Keratinocyte (primary cell): ENCODE measurements at regions not wholly inside any gene's neighbourhood (a gene's known extent, or its start where the extent isn't known, plus 50 kb on each side); places are given as distances from the start of the nearest gene placed in this dataset.

Source experiments
- DNase-seq: peaks from one replicate; pipeline ENCODE4 v3.0.0-alpha.2; 2011; ENCODE audit warnings: low read depth, missing footprints, low spot score
- FAIRE-seq: peaks from 2 replicates; lab custom pipeline; 2011; peaks lifted over from hg19 to GRCh38; lab: Jason Lieb, UNC
- H2AFZ ChIP-seq: 2 replicates; pipeline ENCODE4 v1.6.0; 2012; ENCODE audit warnings: low read length, control low read depth, inconsistent platforms; ENCODE audit not compliant: control insufficient read depth
- H3K27ac ChIP-seq: 2 replicates; pipeline ENCODE4 v1.5.1; 2011; ENCODE audit warnings: low read length; ENCODE audit not compliant: control insufficient read depth, insufficient read depth
- H3K27me3 ChIP-seq: 3 replicates; pipeline ENCODE4 v1.6.0; 2011; ENCODE audit warnings: low read length; ENCODE audit not compliant: control insufficient read depth, insufficient read depth; ENCODE audit errors: extremely low read depth
- H3K36me3 ChIP-seq, 2 experiments: 2 replicates in 1 of 2; 3 replicates in 1 of 2; pipeline ENCODE4 v1.5.1; 2011; ENCODE audit warnings: low read length in 2 of 2, mild to moderate bottlenecking in 1 of 2; ENCODE audit not compliant: control insufficient read depth in 2 of 2, insufficient read depth in 2 of 2; ENCODE audit errors: extremely low read depth in 1 of 2
- H3K4me1 ChIP-seq: 3 replicates; pipeline ENCODE4 v1.5.1; 2011; ENCODE audit warnings: low read length; ENCODE audit not compliant: control insufficient read depth, insufficient read depth; ENCODE audit errors: extremely low read depth
- H3K4me2 ChIP-seq: 3 replicates; pipeline ENCODE4 v1.6.0; 2011; ENCODE audit warnings: low read depth, low read length; ENCODE audit not compliant: control insufficient read depth, insufficient read depth; ENCODE audit errors: extremely low read depth
- H3K4me3 ChIP-seq, 3 experiments: fragments of 200-600 bp in 1 of 3; sonication (generic) in 1 of 3; 2 replicates in 2 of 3; 3 replicates in 1 of 3; pipeline ENCODE4 v1.5.1; 2011 to 2016; ENCODE audit warnings: low read length in 3 of 3, mild to moderate bottlenecking in 3 of 3, control low read depth in 2 of 3, inconsistent platforms in 1 of 3, low read depth in 1 of 3, mixed read lengths in 1 of 3, mixed run types in 1 of 3, moderate library complexity in 1 of 3; ENCODE audit not compliant: control insufficient read depth in 2 of 3, insufficient read depth in 2 of 3; ENCODE audit errors: extremely low read depth in 1 of 3
- H3K79me2 ChIP-seq: 2 replicates; pipeline ENCODE4 v1.6.0; 2012; ENCODE audit warnings: low read length; ENCODE audit not compliant: control insufficient read depth, insufficient read depth
- H3K9ac ChIP-seq: 3 replicates; pipeline ENCODE4 v1.6.0; 2011; ENCODE audit warnings: low read length; ENCODE audit not compliant: control insufficient read depth, insufficient read depth; ENCODE audit errors: extremely low read depth
- H3K9me1 ChIP-seq: 3 replicates; pipeline ENCODE4 v1.6.0; 2011; ENCODE audit warnings: low read length; ENCODE audit not compliant: control insufficient read depth, insufficient read depth; ENCODE audit errors: extremely low read depth
- H3K9me3 ChIP-seq: 2 replicates; pipeline ENCODE4 v1.5.1; 2012; ENCODE audit warnings: low read depth, low read length; ENCODE audit not compliant: control insufficient read depth
- H4K20me1 ChIP-seq: 3 replicates; pipeline ENCODE4 v1.6.0; 2011; ENCODE audit warnings: low read length; ENCODE audit not compliant: control insufficient read depth, insufficient read depth; ENCODE audit errors: extremely low read depth
- EZH2 ChIP-seq: IDR thresholded peaks from one replicate; pipeline ENCODE4 v1.6.1; 2012; ENCODE audit warnings: inconsistent platforms, mild to moderate bottlenecking, low read length, moderate library complexity
- dilution Hi-C: fragments of 300-500 bp; cut with MboI; formaldehyde crosslinking; loops from one replicate; pipeline ENCODE4 v1.7.0; 2020; ENCODE audit warnings: low sequenced_read_pairs; ENCODE audit not compliant: extremely low pct_ligation_motif_present
- TF ChIP-seq, protein P1 (sequence below), 3 experiments: IDR thresholded peaks in 1 of 3; conservative IDR thresholded peaks in 1 of 3; optimal IDR thresholded peaks in 1 of 3; 2 replicates in 2 of 3; 3 replicates in 1 of 3; pipeline versions ENCODE3 to v1.5.1; 2011; ENCODE audit warnings: low read length in 3 of 3, mild to moderate bottlenecking in 3 of 3, moderate library complexity in 2 of 3, control low read depth in 1 of 3, inconsistent platforms in 1 of 3; ENCODE audit not compliant: insufficient read depth in 2 of 3; ENCODE audit errors: extremely low read depth in 1 of 3

GRCh38 chr5:4487581-4487980 is 652.5 kb upstream of the ADAMTS16 start:
- Histone ChIP-seq H3K9ac (no peak overlapping the region), H3K4me2 (no peak overlapping the region), H3K27ac (no peak overlapping the region), H3K27me3 (no peaks in the 10 kb centered on the region), H3K4me3 (no peak overlapping the region), H3K4me1 (no peaks in the 10 kb centered on the region), H2AFZ (no peak overlapping the region), H4K20me1 (no peaks in the 10 kb centered on the region), H3K79me2 (no peaks in the 10 kb centered on the region), H3K9me1 (no peaks in the 10 kb centered on the region), H3K9me3 (no peaks in the 10 kb centered on the region), H3K36me3 (no peaks in the 10 kb centered on the region)
- no peak for FAIRE-seq
- DNase-seq: no peak
- no peak for TF ChIP-seq EZH2
- TF ChIP-seq, protein P1, sequence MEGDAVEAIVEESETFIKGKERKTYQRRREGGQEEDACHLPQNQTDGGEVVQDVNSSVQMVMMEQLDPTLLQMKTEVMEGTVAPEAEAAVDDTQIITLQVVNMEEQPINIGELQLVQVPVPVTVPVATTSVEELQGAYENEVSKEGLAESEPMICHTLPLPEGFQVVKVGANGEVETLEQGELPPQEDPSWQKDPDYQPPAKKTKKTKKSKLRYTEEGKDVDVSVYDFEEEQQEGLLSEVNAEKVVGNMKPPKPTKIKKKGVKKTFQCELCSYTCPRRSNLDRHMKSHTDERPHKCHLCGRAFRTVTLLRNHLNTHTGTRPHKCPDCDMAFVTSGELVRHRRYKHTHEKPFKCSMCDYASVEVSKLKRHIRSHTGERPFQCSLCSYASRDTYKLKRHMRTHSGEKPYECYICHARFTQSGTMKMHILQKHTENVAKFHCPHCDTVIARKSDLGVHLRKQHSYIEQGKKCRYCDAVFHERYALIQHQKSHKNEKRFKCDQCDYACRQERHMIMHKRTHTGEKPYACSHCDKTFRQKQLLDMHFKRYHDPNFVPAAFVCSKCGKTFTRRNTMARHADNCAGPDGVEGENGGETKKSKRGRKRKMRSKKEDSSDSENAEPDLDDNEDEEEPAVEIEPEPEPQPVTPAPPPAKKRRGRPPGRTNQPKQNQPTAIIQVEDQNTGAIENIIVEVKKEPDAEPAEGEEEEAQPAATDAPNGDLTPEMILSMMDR (optimal IDR thresholded peaks at IDR 0.05 in 1 of 3, IDR thresholded peaks at IDR 0.05 in 1 of 3, conservative IDR thresholded peaks at IDR 0.05 in 1 of 3; ENCODE audit: extremely low read depth in 1 of 3, insufficient read depth in 2 of 3, low read length in 3 of 3): no peak
- dilution Hi-C loops: no loop called here

DNA sequence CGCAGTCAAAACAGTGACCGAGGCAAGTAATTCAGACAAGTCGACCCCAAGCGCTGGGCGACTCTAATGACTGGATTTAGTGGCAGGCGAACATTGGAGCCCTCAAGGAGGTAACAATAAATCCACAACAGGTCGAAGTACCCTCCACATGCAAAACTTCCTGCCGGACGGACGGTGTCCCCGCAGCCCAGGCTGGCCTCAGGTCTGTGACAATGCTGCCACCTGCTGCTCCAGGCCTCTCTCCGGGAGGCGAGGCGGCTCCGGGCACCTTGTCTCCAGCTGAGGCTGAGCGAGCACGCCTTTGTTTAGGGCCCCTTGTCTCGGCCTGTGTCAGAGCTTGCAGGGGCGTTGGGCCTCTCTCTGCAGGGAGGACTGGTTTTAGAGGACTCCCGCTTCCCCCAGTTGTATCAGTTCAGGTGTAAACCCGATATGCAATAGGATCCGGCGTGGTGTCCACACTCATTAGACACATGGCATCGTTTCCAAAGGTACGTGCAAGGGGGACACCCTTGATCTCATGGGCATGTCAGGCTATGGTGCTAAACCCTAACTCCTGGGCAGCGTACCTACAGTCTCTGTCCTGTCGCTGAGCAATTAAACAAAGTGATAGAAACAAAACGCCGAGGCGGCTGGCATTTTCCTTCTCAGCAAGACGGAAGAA is 628.0 kb upstream of the ADAMTS16 start:
- Histone ChIP-seq H3K9me1 (no peaks in the 10 kb centered on the region), H3K27ac (no peak overlapping the region), H3K79me2 (no peaks in the 10 kb centered on the region), H3K9ac (no peak overlapping the region), H2AFZ (peak overlapping the region; percentile 21), H3K36me3 (no peaks in the 10 kb centered on the region), H4K20me1 (no peaks in the 10 kb centered on the region), H3K4me1 (no peaks in the 10 kb centered on the region), H3K4me3 (no peak overlapping the region), H3K4me2 (peak overlapping the region; percentile 44), H3K9me3 (no peaks in the 10 kb centered on the region), H3K27me3 (peaks cover 12% of the 10 kb centered on the region)
- no peak for DNase-seq
- dilution Hi-C loops: no loop called here
- TF ChIP-seq EZH2: no peak
- TF ChIP-seq, protein P1 (optimal IDR thresholded peaks at IDR 0.05 in 1 of 3, IDR thresholded peaks at IDR 0.05 in 1 of 3, conservative IDR thresholded peaks at IDR 0.05 in 1 of 3; ENCODE audit: extremely low read depth in 1 of 3, insufficient read depth in 2 of 3, low read length in 3 of 3): peak; percentile 22 to 87 (median 70)
- FAIRE-seq: no peak
